SK-N-SH (cell line): ENCODE measurements at regions not wholly inside any gene's neighbourhood (a gene's known extent, or its start where the extent isn't known, plus 50 kb on each side); places are given as distances from the start of the nearest gene placed in this dataset.

Source experiments
- CTCF ChIA-PET: fragments of 300-600, 350-600 bp; formaldehyde crosslinking; extraction: SDS; loops from one replicate; lab custom pipeline; 2021; lab: Yijun Ruan, JAX
- POLR2A ChIA-PET: fragments of 350-600 bp; sonication (Branson Sonifier 250); formaldehyde crosslinking; extraction: SDS; loops from one replicate; lab custom pipeline; 2020; ENCODE audit warnings: antibody characterized with exemption, inconsistent platforms; lab: Yijun Ruan, JAX
- DNase-seq: peaks from one replicate; pipeline ENCODE4 v3.0.0; 2012
- H2AFZ ChIP-seq: fragments of 200-600 bp; sonication (generic); 2 replicates; pipeline ENCODE4 v1.8.1; 2016; ENCODE audit warnings: antibody characterized with exemption, mild to moderate bottlenecking, low read depth
- H3F3A ChIP-seq: fragments of 200-600 bp; sonication (generic); replicated peaks from 2 replicates; pipeline ENCODE3; 2016; ENCODE audit warnings: antibody characterized with exemption, mild to moderate bottlenecking; ENCODE audit not compliant: insufficient read depth
- H3K27ac ChIP-seq, 2 experiments: fragments of 200-500 bp in 1 of 2; fragments of 200-600 bp in 1 of 2; sonication (Bioruptor generic) in 1 of 2; sonication (generic), shearing (Covaris generic) in 1 of 2; 2 replicates each; pipeline versions ENCODE4 v1.5.1 to v1.6.1; 2014 to 2016; ENCODE audit warnings: low read depth in 2 of 2, inconsistent platforms in 1 of 2, low read length in 1 of 2, mild to moderate bottlenecking in 1 of 2, mixed read lengths in 1 of 2
- H3K27me3 ChIP-seq: fragments of 200-600 bp; sonication (generic), shearing (Covaris generic); 2 replicates; pipeline ENCODE4 v1.6.1; 2016; ENCODE audit warnings: mixed run types; ENCODE audit not compliant: insufficient read depth
- H3K36me3 ChIP-seq, 2 experiments: fragments of 200-500 bp in 1 of 2; fragments of 200-600 bp in 1 of 2; sonication (Bioruptor generic) in 1 of 2; sonication (generic) in 1 of 2; replicated peaks in 1 of 2; 2 replicates each; pipeline versions ENCODE3 to v1.5.1; 2014 to 2016; ENCODE audit warnings: low read length in 1 of 2, mild to moderate bottlenecking in 1 of 2; ENCODE audit not compliant: insufficient read depth in 2 of 2, control insufficient read depth in 1 of 2
- H3K4me1 ChIP-seq, 2 experiments: fragments of 200-500 bp in 1 of 2; fragments of 200-600 bp in 1 of 2; sonication (Bioruptor generic) in 1 of 2; sonication (generic), shearing (Covaris generic) in 1 of 2; 2 replicates each; pipeline versions ENCODE4 v1.5.1 to v1.6.1; 2014 to 2016; ENCODE audit warnings: low read depth in 1 of 2, low read length in 1 of 2, mixed run types in 1 of 2; ENCODE audit not compliant: insufficient read depth in 2 of 2, control insufficient read depth in 1 of 2
- H3K4me2 ChIP-seq: fragments of 200-600 bp; sonication (generic), shearing (Covaris generic); 2 replicates; pipeline ENCODE4 v1.6.1; 2017; ENCODE audit warnings: mixed run types
- H3K4me3 ChIP-seq, 2 experiments: fragments of 200-500 bp in 1 of 2; fragments of 200-600 bp in 1 of 2; sonication (Bioruptor generic) in 1 of 2; sonication (generic), shearing (Covaris generic) in 1 of 2; 2 replicates each; pipeline versions ENCODE4 v1.5.1 to v1.8.1; 2014 to 2016; ENCODE audit warnings: low read depth in 2 of 2, inconsistent platforms in 1 of 2, low read length in 1 of 2, mild to moderate bottlenecking in 1 of 2, mixed read lengths in 1 of 2, moderate library complexity in 1 of 2
- H3K79me2 ChIP-seq: fragments of 200-600 bp; sonication (generic); 2 replicates; pipeline ENCODE4 v1.8.1; 2017; ENCODE audit warnings: mild to moderate bottlenecking; ENCODE audit not compliant: insufficient read depth
- H3K9ac ChIP-seq: fragments of 200-600 bp; sonication (generic); 2 replicates; pipeline ENCODE4 v1.6.1; 2017; ENCODE audit warnings: mixed run types
- H3K9me2 ChIP-seq: fragments of 200-600 bp; sonication (generic); 2 replicates; pipeline ENCODE4 v1.6.1; 2017; ENCODE audit warnings: mixed run types
- H3K9me3 ChIP-seq: fragments of 200-600 bp; sonication (generic); 2 replicates; pipeline ENCODE4 v1.6.1; 2017; ENCODE audit warnings: mixed run types, mild to moderate bottlenecking, moderate library complexity
- H4K20me1 ChIP-seq: fragments of 200-600 bp; sonication (generic); 2 replicates; pipeline ENCODE4 v1.6.1; 2017; ENCODE audit warnings: mild to moderate bottlenecking, mixed run types; ENCODE audit not compliant: insufficient read depth
- CHD2 ChIP-seq: fragments of 150-350 bp; IDR thresholded peaks from 2 replicates; pipeline ENCODE4 v1.6.1; 2018; ENCODE audit warnings: low read length; ENCODE audit not compliant: partially characterized antibody
- CTCF ChIP-seq: fragments of 200-600 bp; sonication (generic); IDR thresholded peaks from 2 replicates; pipeline ENCODE4 v1.6.1; 2017; ENCODE audit warnings: antibody characterized with exemption, mild to moderate bottlenecking, moderate library complexity
- FOXM1 ChIP-seq: IDR thresholded peaks from 2 replicates; pipeline ENCODE4 v1.4.0; 2012; ENCODE audit warnings: low read depth, mild to moderate bottlenecking
- GATA2 ChIP-seq: sonication (generic); formaldehyde crosslinking; IDR thresholded peaks from 2 replicates; pipeline ENCODE4 v1.5.0; 2020; ENCODE audit warnings: mild to moderate bottlenecking, missing genetic modification reagents
- IRF3 ChIP-seq: fragments of 150-350 bp; IDR thresholded peaks from 2 replicates; pipeline ENCODE4 v1.6.1; 2016; ENCODE audit warnings: mild to moderate bottlenecking, low read depth, low read length
- MAX ChIP-seq: IDR thresholded peaks from 2 replicates; pipeline ENCODE4 v1.4.0; 2012; ENCODE audit warnings: low read depth
- MEF2A ChIP-seq: IDR thresholded peaks from 2 replicates; pipeline ENCODE4 v1.4.0; 2012; ENCODE audit warnings: low read depth, borderline replicate concordance
- NFIC ChIP-seq: IDR thresholded peaks from 2 replicates; pipeline ENCODE4 v1.4.0; 2012; ENCODE audit warnings: borderline replicate concordance
- PBX3 ChIP-seq: IDR thresholded peaks from 2 replicates; pipeline ENCODE4; 2012
- POLR2AphosphoS5 ChIP-seq: IDR thresholded peaks from 2 replicates; pipeline ENCODE4 v1.6.1; 2012; ENCODE audit warnings: low read depth, low read length
- RAD21 ChIP-seq: IDR thresholded peaks from 2 replicates; pipeline ENCODE4 v1.6.1; 2012; ENCODE audit warnings: mild to moderate bottlenecking, low read length
- RCOR1 ChIP-seq: fragments of 150-350 bp; IDR thresholded peaks from 2 replicates; pipeline ENCODE4 v1.6.1; 2017; ENCODE audit warnings: antibody characterized with exemption, low read length
- WGBS: methylation state at CpG from one replicate; pipeline ENCODE4 v1.1.6; 2017; ENCODE audit warnings: low lambda C conversion rate; 5-methylcytosine and 5-hydroxymethylcytosine counted together

- TF ChIP-seq RCOR1: no peak
- no peak for TF ChIP-seq CTCF
These were observed 181.8 kb upstream of the DAB2 start (continued) for GRCh38 chr5:39606591-39606990.

GRCh38 chr5:39605588-39606575 lies 181.1 kb upstream of the DAB2 start:
- WGBS: 12% methylated on average over 5 of the region's 5 CpGs
- Histone ChIP-seq H3F3A (no peaks in the 10 kb centered on the region), H3K9me2 (no peaks in the 10 kb centered on the region), H3K4me1 (no peaks in the 10 kb centered on the region), H3K4me2 (no peak overlapping the region), H3K27ac (no peak overlapping the region), H3K79me2 (no peaks in the 10 kb centered on the region), H3K9ac (no peak overlapping the region), H3K9me3 (no peaks in the 10 kb centered on the region), H2AFZ (no peak overlapping the region), H4K20me1 (no peaks in the 10 kb centered on the region), H3K4me3 (no peak overlapping the region), H3K27me3 (no peaks in the 10 kb centered on the region; the same call in 1 of the 2 replicates), H3K36me3 (no peaks in the 10 kb centered on the region)
- TF ChIP-seq NFIC (no peak), MEF2A (no peak), CTCF (no peak), RAD21 (no peak), POLR2AphosphoS5 (no peak), PBX3 (no peak)
- ChIA-PET CTCF (interaction anchor here (1.3 kb wide), 1 partner anchor 27 kb away, joined by 3 read pairs; no protein-coding TSS in a partner anchor), POLR2A (no interaction called here)
- no peak for DNase-seq

- Histone ChIP-seq H3K4me1 (no peaks in the 10 kb centered on the region), H3K9me3 (no peaks in the 10 kb centered on the region), H2AFZ (no peak overlapping the region), H3K27ac (no peak overlapping the region), H3K4me2 (no peak overlapping the region), H3K4me3 (no peak overlapping the region), H3K9me2 (no peaks in the 10 kb centered on the region), H3K36me3 (no peaks in the 10 kb centered on the region), H4K20me1 (no peaks in the 10 kb centered on the region), H3K27me3 (no peaks in the 10 kb centered on the region; the same call in 1 of the 2 replicates), H3K79me2 (no peaks in the 10 kb centered on the region), H3K9ac (no peak overlapping the region), H3F3A (no peaks in the 10 kb centered on the region)
- POLR2A ChIA-PET: no interaction called here
- CTCF ChIA-PET: interaction anchor here (1.3 to 1.6 kb wide), 2 partner anchors 26 kb away, joined by 3 read pairs; no protein-coding TSS in a partner anchor
- TF ChIP-seq CTCF (no peak), CHD2 (no peak), IRF3 (no peak), MAX (no peak), GATA2 (CRISPR knock-in tag) (no peak), RAD21 (no peak), POLR2AphosphoS5 (no peak), NFIC (no peak), FOXM1 (no peak)
- no peak for DNase-seq
- 30% methylated on average over 5 of the region's 5 CpGs for WGBS
These were observed 180.4 kb upstream of the DAB2 start for GRCh38 chr5:39605145-39605544.
